WTC11 (cell line): ENCODE measurements at regions not wholly inside any gene's neighbourhood (a gene's known extent, or its start where the extent isn't known, plus 50 kb on each side); places are given as distances from the start of the nearest gene placed in this dataset.

Source experiments
- ATAC-seq: fragments of 200-7000 bp; cut with Tn5 transposase; 2 replicates; pipeline ENCODE4 v1.10.0; 2021; ENCODE audit warnings: mild to moderate bottlenecking, moderate library complexity
- CTCF ChIA-PET: fragments of 300-600 bp; sonication (Branson Sonifier 250); formaldehyde crosslinking; loops from one replicate; lab custom pipeline; 2021; ENCODE audit warnings: antibody characterized with exemption; lab: Charles Lee
- POLR2A ChIA-PET: fragments of 350-600 bp; sonication (Branson Sonifier 250); formaldehyde crosslinking; loops from one replicate; lab custom pipeline; 2021; ENCODE audit warnings: antibody characterized with exemption; lab: Charles Lee
- DNase-seq: peaks from one replicate; pipeline ENCODE4 v3.0.0; 2021; ENCODE audit warnings: low spot score
- H3K27ac Mint-ChIP-seq: 2 replicates; pipeline ENCODE4 v1.8.0; 2021; ENCODE audit warnings: mixed read lengths
- H3K27me3 Mint-ChIP-seq: 2 replicates; pipeline ENCODE4 v1.8.0; 2021; ENCODE audit warnings: low read depth, mild to moderate bottlenecking, moderate library complexity, mixed read lengths
- H3K36me3 Mint-ChIP-seq: 2 replicates; pipeline ENCODE4 v1.8.0; 2021; ENCODE audit warnings: mixed read lengths
- H3K4me1 Mint-ChIP-seq: 2 replicates; pipeline ENCODE4 v1.8.0; 2022; ENCODE audit warnings: mixed read lengths
- H3K4me3 Mint-ChIP-seq: 2 replicates; pipeline ENCODE4 v1.8.0; 2021; ENCODE audit warnings: mild to moderate bottlenecking, moderate library complexity, mixed read lengths
- H3K9me3 Mint-ChIP-seq: 2 replicates; pipeline ENCODE4 v1.8.0; 2021; ENCODE audit warnings: mixed read lengths
- GRHL2 ChIP-seq: fragments of 250-450 bp; sonication (Bioruptor Pico); IDR thresholded peaks from 2 replicates; pipeline ENCODE4 v1.8.0; 2022; ENCODE audit warnings: mild to moderate bottlenecking, moderate library complexity; ENCODE audit not compliant: insufficient replicate concordance, severe bottlenecking
- HMGA2 ChIP-seq: fragments of 250-450 bp; sonication (Bioruptor Pico); IDR thresholded peaks from 2 replicates; pipeline ENCODE4 v1.4.0; 2021; ENCODE audit warnings: mild to moderate bottlenecking, moderate library complexity
- JUN ChIP-seq: sonication (generic); formaldehyde crosslinking; IDR thresholded peaks from 2 replicates; pipeline ENCODE4 v1.8.0; 2023; ENCODE audit warnings: mild to moderate bottlenecking, missing genetic modification reagents
- MYBL2 ChIP-seq: sonication (generic); formaldehyde crosslinking; IDR thresholded peaks from 2 replicates; pipeline ENCODE4 v1.8.1; 2023; ENCODE audit warnings: mild to moderate bottlenecking, moderate library complexity, missing genetic modification reagents
- NR1H2 ChIP-seq: sonication (generic); formaldehyde crosslinking; IDR thresholded peaks from 2 replicates; pipeline ENCODE4 v1.9.0; 2021; ENCODE audit warnings: mild to moderate bottlenecking, moderate library complexity, missing genetic modification reagents
- SOX15 ChIP-seq: fragments of 250-450 bp; sonication (Bioruptor Pico); IDR thresholded peaks from 2 replicates; pipeline ENCODE4 v1.9.0; 2021; ENCODE audit warnings: mild to moderate bottlenecking
- TCF7 ChIP-seq: sonication (generic); formaldehyde crosslinking; IDR thresholded peaks from 2 replicates; pipeline ENCODE4 v1.8.0; 2022; ENCODE audit warnings: mild to moderate bottlenecking, low read depth, missing genetic modification reagents, moderate library complexity
- TEAD1 ChIP-seq: sonication (generic); formaldehyde crosslinking; IDR thresholded peaks from 2 replicates; pipeline ENCODE4 v1.8.0; 2022; ENCODE audit warnings: mild to moderate bottlenecking, missing genetic modification reagents
- TP53 ChIP-seq: sonication (generic); formaldehyde crosslinking; IDR thresholded peaks from 2 replicates; pipeline ENCODE4 v1.8.1; 2023; ENCODE audit warnings: mild to moderate bottlenecking, missing genetic modification reagents
- TF ChIP-seq, protein P1 (sequence below): sonication (generic); formaldehyde crosslinking; IDR thresholded peaks from 2 replicates; pipeline ENCODE4 v1.8.0; 2023; ENCODE audit warnings: missing genetic modification reagents
- TF ChIP-seq, protein P2 (sequence below): sonication (generic); formaldehyde crosslinking; IDR thresholded peaks from 2 replicates; pipeline ENCODE4 v1.8.1; 2023; ENCODE audit warnings: mild to moderate bottlenecking, missing genetic modification reagents, borderline replicate concordance
- TF ChIP-seq, protein P3 (sequence below): sonication (generic); formaldehyde crosslinking; IDR thresholded peaks from 2 replicates; pipeline ENCODE4 v1.8.0; 2023; ENCODE audit warnings: mild to moderate bottlenecking, missing genetic modification reagents
- TF ChIP-seq, protein P4 (sequence below): fragments of 250-450 bp; sonication (Bioruptor Pico); IDR thresholded peaks from 2 replicates; pipeline ENCODE4 v1.9.0; 2021; ENCODE audit warnings: mild to moderate bottlenecking, borderline replicate concordance
- TF ChIP-seq, protein P5 (sequence below): sonication (generic); formaldehyde crosslinking; IDR thresholded peaks from 2 replicates; pipeline ENCODE4 v1.8.0; 2023; ENCODE audit warnings: missing genetic modification reagents, mild to moderate bottlenecking, borderline replicate concordance

DNA sequence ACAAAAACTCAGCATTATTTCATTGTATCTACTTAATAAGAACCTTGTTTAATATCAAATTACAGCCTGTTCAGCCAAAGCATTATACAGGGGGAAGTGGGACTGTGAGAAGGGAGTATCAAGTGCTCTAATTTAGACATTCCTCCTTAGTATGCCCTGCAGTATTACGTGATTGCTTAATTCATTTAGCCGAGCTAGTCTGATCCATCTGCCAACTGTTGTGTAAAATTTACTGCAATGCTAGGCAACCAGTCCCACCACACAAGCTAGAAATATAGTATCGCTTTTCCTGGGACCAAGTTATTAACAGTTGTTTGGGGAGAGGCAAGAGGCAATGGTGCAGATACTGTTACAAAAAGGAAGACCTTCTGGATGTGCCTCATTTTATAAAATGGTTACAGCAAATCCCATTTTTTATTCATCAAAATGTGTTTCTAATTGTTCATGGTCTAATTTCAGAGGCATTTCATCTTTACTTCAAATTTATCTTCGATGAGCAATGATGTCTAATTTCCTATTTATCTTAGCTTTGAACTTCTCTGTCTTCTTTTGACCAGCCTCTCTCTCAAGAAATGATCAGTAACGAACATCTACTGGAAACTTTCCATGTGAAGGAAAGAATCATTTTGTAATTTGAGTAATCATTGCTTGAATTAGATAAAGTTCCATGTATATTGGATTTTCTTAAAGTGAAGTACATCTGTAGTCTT lies 283.3 kb downstream of the DUSP10 start:
- no peaks in the 10 kb centered on the region for H3K27me3 Mint-ChIP-seq
- H3K9me3 Mint-ChIP-seq, result peaks cover 8% of the 10 kb centered on the region; the same call in 1 of the 2 replicates
- no peak for DNase-seq
- ChIA-PET POLR2A (no interaction called here), CTCF (interaction anchor here (0.6 to 1.0 kb wide), 2 partner anchors 199 to 637 kb away, joined by 4 read pairs; no protein-coding TSS in a partner anchor)
- no peak for ATAC-seq
- no peaks in the 10 kb centered on the region for H3K36me3 Mint-ChIP-seq
- H3K4me1 Mint-ChIP-seq, result peaks cover 9% of the 10 kb centered on the region; the same call in 1 of the 2 replicates
- H3K27ac Mint-ChIP-seq, result no peak overlapping the region
- TF ChIP-seq, protein P1, sequence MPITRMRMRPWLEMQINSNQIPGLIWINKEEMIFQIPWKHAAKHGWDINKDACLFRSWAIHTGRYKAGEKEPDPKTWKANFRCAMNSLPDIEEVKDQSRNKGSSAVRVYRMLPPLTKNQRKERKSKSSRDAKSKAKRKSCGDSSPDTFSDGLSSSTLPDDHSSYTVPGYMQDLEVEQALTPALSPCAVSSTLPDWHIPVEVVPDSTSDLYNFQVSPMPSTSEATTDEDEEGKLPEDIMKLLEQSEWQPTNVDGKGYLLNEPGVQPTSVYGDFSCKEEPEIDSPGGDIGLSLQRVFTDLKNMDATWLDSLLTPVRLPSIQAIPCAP (CRISPR knock-in tag), result no peak
- no peak for TF ChIP-seq NR1H2 (CRISPR knock-in tag)
- TF ChIP-seq, all 79 proteins: peak for 0
- no peak overlapping the region for H3K4me3 Mint-ChIP-seq

DNA sequence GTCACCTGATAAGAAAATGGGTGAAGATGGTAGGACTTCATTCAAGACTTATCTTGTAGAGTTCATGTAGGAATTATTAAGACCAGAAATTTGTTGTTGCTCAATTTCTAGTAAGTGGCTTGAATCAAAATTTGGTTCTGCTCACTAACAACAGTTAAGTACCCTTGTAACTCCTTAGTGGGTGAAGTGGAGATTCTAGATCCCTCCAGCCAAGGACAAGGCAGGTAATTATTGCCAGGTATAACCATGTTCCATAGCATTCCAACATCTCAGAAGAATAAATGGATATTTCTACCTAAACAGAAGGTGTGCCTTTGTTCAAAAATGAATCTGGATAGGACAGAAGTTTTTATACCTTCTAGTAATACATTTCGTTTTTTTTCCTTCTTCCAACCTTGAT lies 282.3 kb downstream of the DUSP10 start:
- H3K27me3 Mint-ChIP-seq, result no peaks in the 10 kb centered on the region
- no peak for ATAC-seq
- CTCF ChIA-PET, result no interaction called here
- TF ChIP-seq NR1H2 (CRISPR knock-in tag), result no peak
- TF ChIP-seq, all 79 proteins: peak for 0
- no peak overlapping the region for H3K27ac Mint-ChIP-seq
- no peak overlapping the region for H3K4me3 Mint-ChIP-seq
- DNase-seq, result no peak
- H3K36me3 Mint-ChIP-seq, result no peaks in the 10 kb centered on the region
- peaks cover 7% of the 10 kb centered on the region; the same call in 1 of the 2 replicates for H3K4me1 Mint-ChIP-seq
- peaks cover 8% of the 10 kb centered on the region; the same call in 1 of the 2 replicates for H3K9me3 Mint-ChIP-seq
- POLR2A ChIA-PET, result no interaction called here

DNA sequence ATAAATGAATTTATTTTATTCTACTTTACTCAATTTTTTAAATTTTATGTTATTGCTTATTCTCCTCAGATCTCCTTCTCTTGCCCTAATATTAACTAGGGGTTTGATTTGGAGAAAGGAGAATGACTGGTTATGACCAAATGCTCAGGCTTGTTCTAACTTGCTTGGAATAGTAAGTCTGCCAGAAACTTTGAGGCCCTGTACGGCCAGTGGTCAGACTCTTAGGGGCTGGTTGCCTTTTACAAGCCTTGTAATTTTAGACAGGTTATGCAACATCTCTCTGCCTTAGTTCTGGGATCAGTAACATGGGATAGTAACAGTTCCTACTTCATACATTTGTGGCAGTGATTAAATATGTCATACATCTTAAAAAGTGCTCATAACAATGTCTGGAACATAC lies 279.5 kb downstream of the DUSP10 start:
- ChIA-PET CTCF (no interaction called here), POLR2A (no interaction called here)
- Mint-ChIP-seq H3K4me1 (peaks cover 4% of the 10 kb centered on the region; the same call in 1 of the 2 replicates), H3K9me3 (peaks cover 8% of the 10 kb centered on the region; the same call in 1 of the 2 replicates), H3K27ac (no peak overlapping the region), H3K27me3 (no peaks in the 10 kb centered on the region), H3K4me3 (no peak overlapping the region), H3K36me3 (no peaks in the 10 kb centered on the region)
- ATAC-seq, result no peak
- no peak for DNase-seq
- TF ChIP-seq, protein P2, sequence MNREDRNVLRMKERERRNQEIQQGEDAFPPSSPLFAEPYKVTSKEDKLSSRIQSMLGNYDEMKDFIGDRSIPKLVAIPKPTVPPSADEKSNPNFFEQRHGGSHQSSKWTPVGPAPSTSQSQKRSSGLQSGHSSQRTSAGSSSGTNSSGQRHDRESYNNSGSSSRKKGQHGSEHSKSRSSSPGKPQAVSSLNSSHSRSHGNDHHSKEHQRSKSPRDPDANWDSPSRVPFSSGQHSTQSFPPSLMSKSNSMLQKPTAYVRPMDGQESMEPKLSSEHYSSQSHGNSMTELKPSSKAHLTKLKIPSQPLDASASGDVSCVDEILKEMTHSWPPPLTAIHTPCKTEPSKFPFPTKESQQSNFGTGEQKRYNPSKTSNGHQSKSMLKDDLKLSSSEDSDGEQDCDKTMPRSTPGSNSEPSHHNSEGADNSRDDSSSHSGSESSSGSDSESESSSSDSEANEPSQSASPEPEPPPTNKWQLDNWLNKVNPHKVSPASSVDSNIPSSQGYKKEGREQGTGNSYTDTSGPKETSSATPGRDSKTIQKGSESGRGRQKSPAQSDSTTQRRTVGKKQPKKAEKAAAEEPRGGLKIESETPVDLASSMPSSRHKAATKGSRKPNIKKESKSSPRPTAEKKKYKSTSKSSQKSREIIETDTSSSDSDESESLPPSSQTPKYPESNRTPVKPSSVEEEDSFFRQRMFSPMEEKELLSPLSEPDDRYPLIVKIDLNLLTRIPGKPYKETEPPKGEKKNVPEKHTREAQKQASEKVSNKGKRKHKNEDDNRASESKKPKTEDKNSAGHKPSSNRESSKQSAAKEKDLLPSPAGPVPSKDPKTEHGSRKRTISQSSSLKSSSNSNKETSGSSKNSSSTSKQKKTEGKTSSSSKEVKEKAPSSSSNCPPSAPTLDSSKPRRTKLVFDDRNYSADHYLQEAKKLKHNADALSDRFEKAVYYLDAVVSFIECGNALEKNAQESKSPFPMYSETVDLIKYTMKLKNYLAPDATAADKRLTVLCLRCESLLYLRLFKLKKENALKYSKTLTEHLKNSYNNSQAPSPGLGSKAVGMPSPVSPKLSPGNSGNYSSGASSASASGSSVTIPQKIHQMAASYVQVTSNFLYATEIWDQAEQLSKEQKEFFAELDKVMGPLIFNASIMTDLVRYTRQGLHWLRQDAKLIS, result no peak
- TF ChIP-seq SOX15, result no peak
- TF ChIP-seq, protein P3, sequence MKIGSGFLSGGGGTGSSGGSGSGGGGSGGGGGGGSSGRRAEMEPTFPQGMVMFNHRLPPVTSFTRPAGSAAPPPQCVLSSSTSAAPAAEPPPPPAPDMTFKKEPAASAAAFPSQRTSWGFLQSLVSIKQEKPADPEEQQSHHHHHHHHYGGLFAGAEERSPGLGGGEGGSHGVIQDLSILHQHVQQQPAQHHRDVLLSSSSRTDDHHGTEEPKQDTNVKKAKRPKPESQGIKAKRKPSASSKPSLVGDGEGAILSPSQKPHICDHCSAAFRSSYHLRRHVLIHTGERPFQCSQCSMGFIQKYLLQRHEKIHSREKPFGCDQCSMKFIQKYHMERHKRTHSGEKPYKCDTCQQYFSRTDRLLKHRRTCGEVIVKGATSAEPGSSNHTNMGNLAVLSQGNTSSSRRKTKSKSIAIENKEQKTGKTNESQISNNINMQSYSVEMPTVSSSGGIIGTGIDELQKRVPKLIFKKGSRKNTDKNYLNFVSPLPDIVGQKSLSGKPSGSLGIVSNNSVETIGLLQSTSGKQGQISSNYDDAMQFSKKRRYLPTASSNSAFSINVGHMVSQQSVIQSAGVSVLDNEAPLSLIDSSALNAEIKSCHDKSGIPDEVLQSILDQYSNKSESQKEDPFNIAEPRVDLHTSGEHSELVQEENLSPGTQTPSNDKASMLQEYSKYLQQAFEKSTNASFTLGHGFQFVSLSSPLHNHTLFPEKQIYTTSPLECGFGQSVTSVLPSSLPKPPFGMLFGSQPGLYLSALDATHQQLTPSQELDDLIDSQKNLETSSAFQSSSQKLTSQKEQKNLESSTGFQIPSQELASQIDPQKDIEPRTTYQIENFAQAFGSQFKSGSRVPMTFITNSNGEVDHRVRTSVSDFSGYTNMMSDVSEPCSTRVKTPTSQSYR (CRISPR knock-in tag), result no peak
- no peak for TF ChIP-seq GRHL2
- no peak for TF ChIP-seq MYBL2 (CRISPR knock-in tag)
- no peak for TF ChIP-seq HMGA2
- TF ChIP-seq, protein P4, sequence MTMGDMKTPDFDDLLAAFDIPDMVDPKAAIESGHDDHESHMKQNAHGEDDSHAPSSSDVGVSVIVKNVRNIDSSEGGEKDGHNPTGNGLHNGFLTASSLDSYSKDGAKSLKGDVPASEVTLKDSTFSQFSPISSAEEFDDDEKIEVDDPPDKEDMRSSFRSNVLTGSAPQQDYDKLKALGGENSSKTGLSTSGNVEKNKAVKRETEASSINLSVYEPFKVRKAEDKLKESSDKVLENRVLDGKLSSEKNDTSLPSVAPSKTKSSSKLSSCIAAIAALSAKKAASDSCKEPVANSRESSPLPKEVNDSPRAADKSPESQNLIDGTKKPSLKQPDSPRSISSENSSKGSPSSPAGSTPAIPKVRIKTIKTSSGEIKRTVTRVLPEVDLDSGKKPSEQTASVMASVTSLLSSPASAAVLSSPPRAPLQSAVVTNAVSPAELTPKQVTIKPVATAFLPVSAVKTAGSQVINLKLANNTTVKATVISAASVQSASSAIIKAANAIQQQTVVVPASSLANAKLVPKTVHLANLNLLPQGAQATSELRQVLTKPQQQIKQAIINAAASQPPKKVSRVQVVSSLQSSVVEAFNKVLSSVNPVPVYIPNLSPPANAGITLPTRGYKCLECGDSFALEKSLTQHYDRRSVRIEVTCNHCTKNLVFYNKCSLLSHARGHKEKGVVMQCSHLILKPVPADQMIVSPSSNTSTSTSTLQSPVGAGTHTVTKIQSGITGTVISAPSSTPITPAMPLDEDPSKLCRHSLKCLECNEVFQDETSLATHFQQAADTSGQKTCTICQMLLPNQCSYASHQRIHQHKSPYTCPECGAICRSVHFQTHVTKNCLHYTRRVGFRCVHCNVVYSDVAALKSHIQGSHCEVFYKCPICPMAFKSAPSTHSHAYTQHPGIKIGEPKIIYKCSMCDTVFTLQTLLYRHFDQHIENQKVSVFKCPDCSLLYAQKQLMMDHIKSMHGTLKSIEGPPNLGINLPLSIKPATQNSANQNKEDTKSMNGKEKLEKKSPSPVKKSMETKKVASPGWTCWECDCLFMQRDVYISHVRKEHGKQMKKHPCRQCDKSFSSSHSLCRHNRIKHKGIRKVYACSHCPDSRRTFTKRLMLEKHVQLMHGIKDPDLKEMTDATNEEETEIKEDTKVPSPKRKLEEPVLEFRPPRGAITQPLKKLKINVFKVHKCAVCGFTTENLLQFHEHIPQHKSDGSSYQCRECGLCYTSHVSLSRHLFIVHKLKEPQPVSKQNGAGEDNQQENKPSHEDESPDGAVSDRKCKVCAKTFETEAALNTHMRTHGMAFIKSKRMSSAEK (CRISPR knock-in tag), result no peak
- TF ChIP-seq TCF7 (CRISPR knock-in tag), result no peak
- TF ChIP-seq TP53, result no peak
- TF ChIP-seq, protein P5, sequence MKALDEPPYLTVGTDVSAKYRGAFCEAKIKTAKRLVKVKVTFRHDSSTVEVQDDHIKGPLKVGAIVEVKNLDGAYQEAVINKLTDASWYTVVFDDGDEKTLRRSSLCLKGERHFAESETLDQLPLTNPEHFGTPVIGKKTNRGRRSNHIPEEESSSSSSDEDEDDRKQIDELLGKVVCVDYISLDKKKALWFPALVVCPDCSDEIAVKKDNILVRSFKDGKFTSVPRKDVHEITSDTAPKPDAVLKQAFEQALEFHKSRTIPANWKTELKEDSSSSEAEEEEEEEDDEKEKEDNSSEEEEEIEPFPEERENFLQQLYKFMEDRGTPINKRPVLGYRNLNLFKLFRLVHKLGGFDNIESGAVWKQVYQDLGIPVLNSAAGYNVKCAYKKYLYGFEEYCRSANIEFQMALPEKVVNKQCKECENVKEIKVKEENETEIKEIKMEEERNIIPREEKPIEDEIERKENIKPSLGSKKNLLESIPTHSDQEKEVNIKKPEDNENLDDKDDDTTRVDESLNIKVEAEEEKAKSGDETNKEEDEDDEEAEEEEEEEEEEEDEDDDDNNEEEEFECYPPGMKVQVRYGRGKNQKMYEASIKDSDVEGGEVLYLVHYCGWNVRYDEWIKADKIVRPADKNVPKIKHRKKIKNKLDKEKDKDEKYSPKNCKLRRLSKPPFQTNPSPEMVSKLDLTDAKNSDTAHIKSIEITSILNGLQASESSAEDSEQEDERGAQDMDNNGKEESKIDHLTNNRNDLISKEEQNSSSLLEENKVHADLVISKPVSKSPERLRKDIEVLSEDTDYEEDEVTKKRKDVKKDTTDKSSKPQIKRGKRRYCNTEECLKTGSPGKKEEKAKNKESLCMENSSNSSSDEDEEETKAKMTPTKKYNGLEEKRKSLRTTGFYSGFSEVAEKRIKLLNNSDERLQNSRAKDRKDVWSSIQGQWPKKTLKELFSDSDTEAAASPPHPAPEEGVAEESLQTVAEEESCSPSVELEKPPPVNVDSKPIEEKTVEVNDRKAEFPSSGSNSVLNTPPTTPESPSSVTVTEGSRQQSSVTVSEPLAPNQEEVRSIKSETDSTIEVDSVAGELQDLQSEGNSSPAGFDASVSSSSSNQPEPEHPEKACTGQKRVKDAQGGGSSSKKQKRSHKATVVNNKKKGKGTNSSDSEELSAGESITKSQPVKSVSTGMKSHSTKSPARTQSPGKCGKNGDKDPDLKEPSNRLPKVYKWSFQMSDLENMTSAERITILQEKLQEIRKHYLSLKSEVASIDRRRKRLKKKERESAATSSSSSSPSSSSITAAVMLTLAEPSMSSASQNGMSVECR, result no peak
- no peak for TF ChIP-seq TEAD1 (CRISPR knock-in tag)
- no peak for TF ChIP-seq JUN (CRISPR knock-in tag)
